ENCODE measurements at regions not wholly inside any gene's neighbourhood (a gene's known extent, or its start where the extent isn't known, plus 50 kb on each side); places are given as distances from the start of the nearest gene placed in this dataset.
A peak's percentile ranks its signal among the peaks of the same experiment; 100 is the strongest.

DNA sequence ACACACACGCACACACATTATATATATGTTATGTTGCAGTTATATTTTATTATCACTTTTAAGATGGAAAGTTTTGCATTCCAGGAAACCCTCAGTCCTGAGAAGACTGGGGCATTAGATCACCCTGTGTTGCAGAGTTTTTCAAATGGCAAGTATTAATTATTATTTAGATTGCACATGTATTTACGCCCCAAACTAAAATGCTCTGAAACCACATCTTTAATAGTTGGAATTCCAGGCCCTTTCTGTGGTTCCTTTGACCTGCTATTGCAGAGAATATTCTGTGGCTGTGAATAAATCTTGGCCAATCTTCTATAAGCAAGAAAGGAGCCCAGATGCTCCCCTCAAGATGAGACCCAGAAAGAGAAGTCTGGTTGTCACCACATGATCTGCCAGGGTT is 427.0 kb upstream of the TNP1 start:
- no peak overlapping the region for H3K4me3 ChIP-seq (ENCODE audit: low read depth, low read length)
- in situ Hi-C loops (cut with HindIII; ENCODE audit: low sequenced_read_pairs): no loop called here
- peak; percentile 73 for DNase-seq (ENCODE audit: low read depth, low spot score)
- TF ChIP-seq, protein P1, sequence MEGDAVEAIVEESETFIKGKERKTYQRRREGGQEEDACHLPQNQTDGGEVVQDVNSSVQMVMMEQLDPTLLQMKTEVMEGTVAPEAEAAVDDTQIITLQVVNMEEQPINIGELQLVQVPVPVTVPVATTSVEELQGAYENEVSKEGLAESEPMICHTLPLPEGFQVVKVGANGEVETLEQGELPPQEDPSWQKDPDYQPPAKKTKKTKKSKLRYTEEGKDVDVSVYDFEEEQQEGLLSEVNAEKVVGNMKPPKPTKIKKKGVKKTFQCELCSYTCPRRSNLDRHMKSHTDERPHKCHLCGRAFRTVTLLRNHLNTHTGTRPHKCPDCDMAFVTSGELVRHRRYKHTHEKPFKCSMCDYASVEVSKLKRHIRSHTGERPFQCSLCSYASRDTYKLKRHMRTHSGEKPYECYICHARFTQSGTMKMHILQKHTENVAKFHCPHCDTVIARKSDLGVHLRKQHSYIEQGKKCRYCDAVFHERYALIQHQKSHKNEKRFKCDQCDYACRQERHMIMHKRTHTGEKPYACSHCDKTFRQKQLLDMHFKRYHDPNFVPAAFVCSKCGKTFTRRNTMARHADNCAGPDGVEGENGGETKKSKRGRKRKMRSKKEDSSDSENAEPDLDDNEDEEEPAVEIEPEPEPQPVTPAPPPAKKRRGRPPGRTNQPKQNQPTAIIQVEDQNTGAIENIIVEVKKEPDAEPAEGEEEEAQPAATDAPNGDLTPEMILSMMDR (IDR thresholded peaks at IDR 0.05; ENCODE audit: low read depth, low read length): no peak

- no peak for DNase-seq (ENCODE audit: low read depth, low spot score)
- TF ChIP-seq, protein P1 (IDR thresholded peaks at IDR 0.05; ENCODE audit: low read depth, low read length): no peak
- in situ Hi-C loops (cut with HindIII; ENCODE audit: low sequenced_read_pairs): no loop called here
- H3K4me3 ChIP-seq (ENCODE audit: low read depth, low read length): no peak overlapping the region
These were observed 426.1 kb upstream of the TNP1 start for GRCh38 chr2:217285926-217286325.

GRCh38 chr2:217283460-217283859 is 423.6 kb upstream of the TNP1 start:
- no peak overlapping the region for H3K4me3 ChIP-seq (ENCODE audit: low read depth, low read length)
- TF ChIP-seq, protein P1 (IDR thresholded peaks at IDR 0.05; ENCODE audit: low read depth, low read length): no peak
- in situ Hi-C loops (cut with HindIII; ENCODE audit: low sequenced_read_pairs): no loop called here
- peak; percentile 52 for DNase-seq (ENCODE audit: low read depth, low spot score)

DNA sequence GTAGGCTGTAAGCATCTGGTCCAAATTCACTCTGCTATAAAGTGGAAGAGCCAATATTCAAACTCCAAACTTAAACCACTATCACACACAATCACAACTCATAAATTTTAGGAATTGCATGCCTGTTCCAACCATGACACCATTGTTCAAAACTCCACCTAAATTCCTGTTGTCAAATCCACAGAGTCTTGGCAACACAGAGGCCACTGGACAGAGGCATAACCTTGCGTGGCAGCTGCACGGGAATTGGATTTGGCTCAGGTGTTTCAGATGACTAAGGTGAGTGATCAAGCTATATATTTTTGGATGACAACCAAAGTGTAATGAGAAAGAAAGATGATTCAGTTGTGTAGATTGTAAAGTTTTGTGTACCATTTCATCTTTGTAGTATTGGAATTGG is 422.7 kb upstream of the TNP1 start:
- TF ChIP-seq, protein P1 (IDR thresholded peaks at IDR 0.05; ENCODE audit: low read depth, low read length): no peak
- DNase-seq (ENCODE audit: low read depth, low spot score): no peak

DNA sequence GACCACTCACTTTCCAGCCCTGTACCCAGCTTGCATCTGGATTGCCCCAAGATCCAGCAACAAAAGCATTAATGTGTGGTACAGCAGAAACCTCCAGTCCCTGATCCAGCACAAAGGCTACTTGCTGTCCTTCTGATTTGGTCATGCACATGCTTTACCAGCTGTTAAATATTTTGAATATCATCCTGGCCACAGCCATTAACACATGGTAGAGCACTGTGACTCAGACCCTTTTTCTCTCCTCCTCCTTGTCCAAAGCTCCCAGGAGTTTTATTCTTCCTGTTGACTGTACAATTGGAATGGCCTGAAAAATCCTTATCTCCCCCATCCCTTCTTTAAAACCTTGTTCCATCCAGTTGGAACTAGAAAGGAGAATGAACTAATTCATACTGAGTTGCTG is 419.7 kb upstream of the TNP1 start:
- TF ChIP-seq, protein P1 (IDR thresholded peaks at IDR 0.05; ENCODE audit: low read depth, low read length): no peak
- DNase-seq (ENCODE audit: low read depth, low spot score): peak; percentile 92
- in situ Hi-C loops (cut with HindIII; ENCODE audit: low sequenced_read_pairs): no loop called here
- H3K4me3 ChIP-seq (ENCODE audit: low read depth, low read length): no peak overlapping the region

More for the DNA sequence above, 422.7 kb upstream of the TNP1 start:
- in situ Hi-C loops (cut with HindIII; ENCODE audit: low sequenced_read_pairs): no loop called here
- no peak overlapping the region for H3K4me3 ChIP-seq (ENCODE audit: low read depth, low read length)

GRCh38 chr2:217279140-217279539 is 419.3 kb upstream of the TNP1 start:
- in situ Hi-C loops (cut with HindIII; ENCODE audit: low sequenced_read_pairs): no loop called here
- H3K4me3 ChIP-seq (ENCODE audit: low read depth, low read length): no peak overlapping the region
- TF ChIP-seq, protein P1 (IDR thresholded peaks at IDR 0.05; ENCODE audit: low read depth, low read length): no peak
- no peak for DNase-seq (ENCODE audit: low read depth, low spot score)

Data from astrocyte of the spinal cord (primary cell).